Caco-2 (cell line): ENCODE measurements at regions not wholly inside any gene's neighbourhood (a gene's known extent, or its start where the extent isn't known, plus 50 kb on each side); places are given as distances from the start of the nearest gene placed in this dataset.

ENCODE experiments used
- BruUV-seq: library from RNA; stranded (reverse); fragments of 400-500 nt; replicated peaks from 2 replicates; lab custom pipeline; 2021; lab: Mats Ljungman, UMichigan
- CTCF ChIA-PET: fragments of 300-600 bp; sonication (Branson Sonifier 250); formaldehyde crosslinking; loops from one replicate; lab custom pipeline; 2022; ENCODE audit warnings: antibody characterized with exemption; lab: Charles Lee
- POLR2A ChIA-PET: fragments of 300-600 bp; sonication (Branson Sonifier 250); formaldehyde crosslinking; loops from one replicate; lab custom pipeline; 2022; ENCODE audit warnings: antibody characterized with exemption; lab: Charles Lee
- DNase-seq, 2 experiments: peaks; one replicate each; pipeline versions ENCODE4 v3.0.0 to v3.0.0-alpha.2; 2020 to 2022
- H3K27me3 ChIP-seq: replicated peaks from 2 replicates; pipeline ENCODE4 v1.6.0; 2011; ENCODE audit warnings: low read length; ENCODE audit not compliant: control insufficient read depth, insufficient read depth
- H3K36me3 ChIP-seq: 2 replicates; pipeline ENCODE4 v1.5.1; 2011; ENCODE audit warnings: low read length; ENCODE audit not compliant: control insufficient read depth, insufficient read depth
- H3K4me1 ChIP-seq: fragments of 250-450 bp; sonication (Bioruptor Pico); 2 replicates; pipeline ENCODE4 v1.5.1; 2020; ENCODE audit warnings: mild to moderate bottlenecking
- H3K4me3 ChIP-seq: 2 replicates; pipeline ENCODE4 v1.5.1; 2011; ENCODE audit warnings: low read depth, mild to moderate bottlenecking, control low read depth, low read length
- H3K9me3 ChIP-seq: fragments of 250-450 bp; sonication (Bioruptor Pico); 2 replicates; pipeline ENCODE4 v1.5.1; 2020; ENCODE audit warnings: mild to moderate bottlenecking, moderate library complexity
- H3K27ac Mint-ChIP-seq: one replicate; pipeline ENCODE4 v1.8.0; 2022; ENCODE audit warnings: mixed read lengths; ENCODE audit not compliant: unreplicated experiment
- H3K27me3 Mint-ChIP-seq: one replicate; pipeline ENCODE4 v1.8.0; 2022; ENCODE audit warnings: mixed read lengths; ENCODE audit not compliant: insufficient read depth, unreplicated experiment
- H3K36me3 Mint-ChIP-seq: one replicate; pipeline ENCODE4 v1.8.0; 2022; ENCODE audit warnings: mild to moderate bottlenecking, mixed read lengths; ENCODE audit not compliant: insufficient read depth, unreplicated experiment
- H3K4me1 Mint-ChIP-seq: one replicate; pipeline ENCODE4 v1.8.0; 2022; ENCODE audit warnings: low read depth, mixed read lengths; ENCODE audit not compliant: unreplicated experiment
- H3K4me3 Mint-ChIP-seq: one replicate; pipeline ENCODE4 v1.8.0; 2022; ENCODE audit warnings: mild to moderate bottlenecking, moderate library complexity, mixed read lengths; ENCODE audit not compliant: unreplicated experiment
- H3K9me3 Mint-ChIP-seq: one replicate; pipeline ENCODE4 v1.8.0; 2022; ENCODE audit warnings: mixed read lengths; ENCODE audit not compliant: unreplicated experiment
- intact Hi-C: fragments of 100-400 bp; cut with micrococcal nuclease; formaldehyde crosslinking; loops from one replicate; pipeline ENCODE4 v1.10.0; 2022; ENCODE audit not compliant: unreplicated experiment
- TF ChIP-seq, protein P1 (sequence below), 2 experiments: fragments of 200-600 bp in 1 of 2; IDR thresholded peaks; 1 replicate in 1 of 2; 2 replicates in 1 of 2; pipeline versions ENCODE4 v1.5.1 to v1.8.0; 2011 to 2022; ENCODE audit warnings: antibody characterized with exemption in 1 of 2, control low read depth in 1 of 2, inconsistent platforms in 1 of 2, low read depth in 1 of 2, low read length in 1 of 2, mild to moderate bottlenecking in 1 of 2, moderate library complexity in 1 of 2; ENCODE audit not compliant: insufficient read depth in 1 of 2, severe bottlenecking in 1 of 2, unreplicated experiment in 1 of 2

DNA sequence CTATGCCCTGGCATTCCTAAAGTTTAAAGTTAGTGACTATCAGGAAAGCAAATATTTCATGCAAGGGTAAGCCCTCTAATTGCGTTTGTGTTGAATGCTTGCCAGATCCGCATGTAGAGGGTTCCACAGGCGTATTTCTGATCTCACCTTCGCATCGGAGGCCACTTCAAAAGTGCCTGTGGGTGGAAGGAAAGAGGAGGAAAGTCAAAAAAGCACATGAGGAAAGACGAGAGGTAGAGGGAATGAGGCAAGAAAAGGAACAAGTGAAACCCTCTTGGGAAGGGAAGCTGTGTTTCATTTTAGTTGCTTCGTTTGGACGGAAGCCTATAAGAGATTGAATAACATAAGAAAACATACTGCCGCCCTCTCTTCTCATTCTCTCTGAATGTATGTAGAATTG lies 628.8 kb downstream of the SPRY1 start:
- TF ChIP-seq, protein P1, sequence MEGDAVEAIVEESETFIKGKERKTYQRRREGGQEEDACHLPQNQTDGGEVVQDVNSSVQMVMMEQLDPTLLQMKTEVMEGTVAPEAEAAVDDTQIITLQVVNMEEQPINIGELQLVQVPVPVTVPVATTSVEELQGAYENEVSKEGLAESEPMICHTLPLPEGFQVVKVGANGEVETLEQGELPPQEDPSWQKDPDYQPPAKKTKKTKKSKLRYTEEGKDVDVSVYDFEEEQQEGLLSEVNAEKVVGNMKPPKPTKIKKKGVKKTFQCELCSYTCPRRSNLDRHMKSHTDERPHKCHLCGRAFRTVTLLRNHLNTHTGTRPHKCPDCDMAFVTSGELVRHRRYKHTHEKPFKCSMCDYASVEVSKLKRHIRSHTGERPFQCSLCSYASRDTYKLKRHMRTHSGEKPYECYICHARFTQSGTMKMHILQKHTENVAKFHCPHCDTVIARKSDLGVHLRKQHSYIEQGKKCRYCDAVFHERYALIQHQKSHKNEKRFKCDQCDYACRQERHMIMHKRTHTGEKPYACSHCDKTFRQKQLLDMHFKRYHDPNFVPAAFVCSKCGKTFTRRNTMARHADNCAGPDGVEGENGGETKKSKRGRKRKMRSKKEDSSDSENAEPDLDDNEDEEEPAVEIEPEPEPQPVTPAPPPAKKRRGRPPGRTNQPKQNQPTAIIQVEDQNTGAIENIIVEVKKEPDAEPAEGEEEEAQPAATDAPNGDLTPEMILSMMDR (IDR thresholded peaks at IDR 0.05; ENCODE audit: insufficient read depth in 1 of 2, low read depth in 1 of 2, low read length in 1 of 2, severe bottlenecking in 1 of 2, unreplicated experiment in 1 of 2): no peak
- H3K4me1 ChIP-seq: peaks cover 6% of the 10 kb centered on the region
- intact Hi-C loops: no loop called here
- ChIA-PET CTCF (no interaction called here), POLR2A (no interaction called here)
- Mint-ChIP-seq H3K9me3 (no peaks in the 10 kb centered on the region), H3K4me1 (peaks cover 2% of the 10 kb centered on the region), H3K27ac (no peak overlapping the region), H3K4me3 (no peak overlapping the region), H3K27me3 (no peaks in the 10 kb centered on the region), H3K36me3 (no peaks in the 10 kb centered on the region)
- H3K4me3 ChIP-seq: no peak overlapping the region
- no peaks in the 10 kb centered on the region for H3K9me3 ChIP-seq
- H3K27me3 ChIP-seq: no peaks in the 10 kb centered on the region
- DNase-seq: no peak
- no TSS peak for BruUV-seq
- no peaks in the 10 kb centered on the region for H3K36me3 ChIP-seq

DNA sequence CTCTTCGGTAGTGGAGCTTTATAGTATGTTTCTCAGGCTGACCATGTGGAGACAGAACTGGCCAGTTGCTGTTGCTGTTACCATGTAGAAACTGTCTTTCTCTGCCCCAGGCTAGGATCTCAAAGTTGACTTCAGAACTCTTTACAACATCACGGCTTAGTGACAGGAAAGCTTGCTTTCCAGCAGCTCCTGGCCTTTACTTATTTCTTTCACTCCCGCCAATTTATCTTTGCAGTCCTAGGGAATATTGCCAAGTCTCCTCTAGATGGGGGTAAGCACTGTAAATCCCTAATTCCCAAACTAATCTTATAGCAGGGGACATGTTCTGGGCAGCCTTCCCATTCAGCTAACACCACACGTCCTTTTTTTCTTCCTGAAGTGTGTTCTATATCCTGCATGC lies 631.6 kb downstream of the SPRY1 start:
- TF ChIP-seq, protein P1 (IDR thresholded peaks at IDR 0.05; ENCODE audit: insufficient read depth in 1 of 2, low read depth in 1 of 2, low read length in 1 of 2, severe bottlenecking in 1 of 2, unreplicated experiment in 1 of 2): no peak
- Mint-ChIP-seq H3K4me3 (no peak overlapping the region), H3K9me3 (no peaks in the 10 kb centered on the region), H3K27ac (no peak overlapping the region), H3K36me3 (no peaks in the 10 kb centered on the region), H3K4me1 (no peaks in the 10 kb centered on the region), H3K27me3 (no peaks in the 10 kb centered on the region)
- POLR2A ChIA-PET: no interaction called here
- no peak overlapping the region for H3K4me3 ChIP-seq
- no peak for DNase-seq
- intact Hi-C loops: no loop called here
- CTCF ChIA-PET: no interaction called here
- BruUV-seq: no TSS peak
- no peaks in the 10 kb centered on the region for H3K36me3 ChIP-seq
- H3K4me1 ChIP-seq: peaks cover 9% of the 10 kb centered on the region; the same call in 1 of the 2 replicates
- no peaks in the 10 kb centered on the region for H3K27me3 ChIP-seq
- H3K9me3 ChIP-seq: no peaks in the 10 kb centered on the region

DNA sequence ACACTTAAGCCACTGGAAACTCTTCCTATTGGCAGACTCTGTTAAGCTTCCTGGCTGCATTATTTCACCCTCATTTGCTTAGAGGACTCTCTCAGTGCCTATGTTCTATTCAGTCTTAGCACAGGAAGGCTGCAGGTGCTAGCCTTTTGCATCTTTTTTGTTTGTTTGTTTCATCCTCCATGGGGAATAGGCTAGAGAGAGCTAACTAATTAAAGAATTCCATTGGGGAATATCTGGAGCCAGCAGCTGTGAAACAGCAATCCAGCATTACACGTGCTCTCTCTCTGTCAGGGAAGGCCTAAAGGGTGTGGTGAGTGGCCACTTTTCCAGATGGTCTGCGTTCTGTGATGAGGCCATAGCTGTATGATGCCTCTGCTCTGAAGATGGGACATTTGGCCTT lies 633.6 kb downstream of the SPRY1 start:
- Histone ChIP-seq H3K27me3 (no peaks in the 10 kb centered on the region), H3K9me3 (no peaks in the 10 kb centered on the region), H3K4me1 (peaks cover 9% of the 10 kb centered on the region; the same call in 1 of the 2 replicates), H3K36me3 (no peaks in the 10 kb centered on the region), H3K4me3 (no peak overlapping the region)
- TF ChIP-seq, protein P1 (IDR thresholded peaks at IDR 0.05; ENCODE audit: insufficient read depth in 1 of 2, low read depth in 1 of 2, low read length in 1 of 2, severe bottlenecking in 1 of 2, unreplicated experiment in 1 of 2): no peak
- Mint-ChIP-seq H3K36me3 (no peaks in the 10 kb centered on the region), H3K27me3 (no peaks in the 10 kb centered on the region), H3K4me1 (no peaks in the 10 kb centered on the region), H3K4me3 (no peak overlapping the region), H3K9me3 (no peaks in the 10 kb centered on the region), H3K27ac (no peak overlapping the region)
- DNase-seq: no peak
- intact Hi-C loops: no loop called here
- ChIA-PET POLR2A (no interaction called here), CTCF (interaction anchor here (0.6 kb wide), 1 partner anchor 848 kb away, joined by 3 read pairs; no protein-coding TSS in a partner anchor)
- BruUV-seq: no TSS peak
